HG03558 (cell line): ENCODE measurements at regions not wholly inside any gene's neighbourhood (a gene's known extent, or its start where the extent isn't known, plus 50 kb on each side); places are given as distances from the start of the nearest gene placed in this dataset.
"Not testable (repeated sequence)": the region's sequence is repeated elsewhere in the genome, so short reads cannot be mapped to it uniquely, and the experiment has no call there.

Source experiments
- ATAC-seq: cut with Tn5 transposase; IDR thresholded peaks from one replicate; pipeline ENCODE4 v1.9.1; 2021; ENCODE audit warnings: moderate number of reproducible peaks; ENCODE audit not compliant: unreplicated experiment; ENCODE audit errors: extremely low read depth

- ATAC-seq: no peak
Measured at GRCh38 chr20:11502671-11503070, 415.0 kb upstream of the BTBD3 start.

- no peak for ATAC-seq
Measured at GRCh38 chr20:11509776-11510175, 407.9 kb upstream of the BTBD3 start.

DNA sequence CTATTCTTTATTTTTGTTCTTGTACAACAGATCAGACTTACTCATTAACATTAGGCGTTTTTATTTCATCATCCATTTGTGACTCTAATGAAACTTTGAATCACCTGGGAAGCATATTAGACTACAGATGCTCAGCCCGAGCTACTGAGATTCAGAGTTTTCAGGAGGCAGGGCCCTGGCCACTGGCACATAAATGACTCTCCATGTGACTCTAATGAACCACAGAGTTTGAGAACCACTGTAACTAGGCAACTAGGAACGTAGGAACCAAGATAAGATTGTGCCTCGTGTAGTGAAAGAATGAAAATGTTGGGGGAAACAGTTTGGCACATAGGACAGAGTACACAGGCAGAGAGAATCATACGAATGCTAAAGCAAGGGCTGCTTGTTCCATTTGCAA is 405.9 kb upstream of the BTBD3 start:
- ATAC-seq: no peak

- not testable (repeated sequence) for ATAC-seq
Measured at GRCh38 chr20:11513241-11513745, 404.4 kb upstream of the BTBD3 start.

DNA sequence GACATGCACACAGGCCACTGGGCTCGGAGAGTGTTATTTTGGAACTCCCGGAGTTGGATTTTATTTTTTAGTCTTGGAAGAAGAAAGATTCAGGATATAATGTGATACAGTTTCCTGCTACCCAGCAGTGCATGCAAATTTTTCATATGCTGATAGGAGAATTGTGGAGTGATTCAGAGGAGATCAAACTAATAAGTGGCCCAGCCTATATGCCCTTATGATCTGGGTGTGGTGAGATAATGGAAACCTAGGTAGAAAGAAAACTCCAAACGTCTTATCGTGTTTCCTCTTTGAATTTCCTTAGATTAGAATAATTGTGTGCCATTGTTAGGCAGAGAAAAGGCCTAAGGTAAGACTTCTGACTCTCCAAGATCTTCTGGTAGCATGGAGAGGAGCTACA is 401.2 kb upstream of the BTBD3 start:
- ATAC-seq: no peak

DNA sequence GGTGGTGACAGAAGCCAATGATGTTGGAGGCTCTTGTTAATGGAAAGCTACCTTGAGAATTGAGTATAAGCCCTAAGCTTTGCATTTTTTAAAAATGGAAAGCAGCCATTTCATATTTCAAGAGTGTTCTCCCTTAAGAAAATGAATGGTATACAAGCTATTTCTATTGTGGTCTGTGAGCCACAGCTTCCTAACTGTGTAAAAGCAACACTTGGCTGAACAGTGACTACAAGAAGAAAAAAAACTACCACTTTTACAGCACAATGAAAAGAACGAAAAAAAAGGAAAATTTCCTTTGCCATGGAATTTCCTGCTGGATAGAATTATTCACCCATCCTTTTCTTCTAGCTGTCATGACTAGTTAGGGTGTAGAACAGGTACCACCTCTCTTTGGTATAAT is 397.1 kb upstream of the BTBD3 start:
- no peak for ATAC-seq

DNA sequence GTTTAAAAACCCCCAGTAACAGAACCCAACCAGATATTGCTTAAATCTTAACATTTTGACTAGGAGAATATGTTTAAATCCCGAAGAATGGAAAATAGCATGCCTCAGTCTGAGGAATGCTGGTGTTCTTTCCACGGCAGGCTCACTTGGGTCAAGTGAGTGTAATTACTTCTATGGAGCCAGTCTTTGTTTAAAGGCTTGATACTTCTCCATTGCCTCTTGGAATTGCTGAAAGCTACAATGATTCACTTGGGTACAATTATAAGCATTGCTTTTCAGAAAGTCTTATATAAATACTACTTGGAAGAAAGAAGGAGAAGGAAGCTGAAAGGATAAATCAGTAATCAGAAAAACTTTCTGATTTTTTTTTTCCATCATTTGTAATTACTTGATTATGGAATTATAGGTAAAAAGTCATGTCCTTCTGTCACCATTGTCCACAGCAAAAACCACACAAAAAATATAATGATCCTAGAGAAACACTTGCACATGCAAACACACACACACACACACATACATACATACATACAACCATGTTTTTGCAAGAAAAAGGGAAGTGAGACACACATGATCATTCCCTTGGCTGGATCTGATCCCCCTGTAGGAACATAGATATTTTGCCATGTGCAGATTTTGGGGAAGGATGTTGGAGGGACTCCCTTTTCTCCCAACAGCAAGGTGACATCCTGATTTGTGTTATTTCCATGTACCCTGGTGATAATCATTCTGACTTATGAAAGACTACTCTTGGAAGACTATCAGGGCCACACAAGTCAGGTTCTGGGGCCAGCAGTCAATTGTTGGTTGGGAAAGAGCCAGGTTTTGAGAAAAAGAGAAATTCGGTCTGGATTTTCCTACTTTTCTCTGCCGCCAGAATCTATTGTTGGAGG is 396.0 kb upstream of the BTBD3 start:
- no peak for ATAC-seq

DNA sequence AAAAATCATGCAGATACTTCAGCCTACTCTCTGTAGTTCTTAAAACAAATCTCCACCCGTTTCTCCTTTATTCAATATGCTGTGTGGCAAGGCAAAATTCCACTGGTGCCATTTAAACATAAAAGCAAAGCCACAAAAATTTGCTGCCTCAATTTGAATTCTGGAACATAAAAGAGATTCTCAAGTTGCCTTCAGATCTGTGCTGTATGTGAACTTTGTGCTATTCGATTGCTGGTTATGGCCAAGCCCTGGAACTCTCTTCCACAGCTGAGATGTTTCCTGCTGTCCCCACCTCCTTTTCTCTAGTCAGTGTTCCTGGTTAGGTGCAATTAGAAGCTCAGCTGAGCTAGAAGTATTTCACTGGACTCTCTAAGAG is 395.3 kb upstream of the BTBD3 start:
- no peak for ATAC-seq

DNA sequence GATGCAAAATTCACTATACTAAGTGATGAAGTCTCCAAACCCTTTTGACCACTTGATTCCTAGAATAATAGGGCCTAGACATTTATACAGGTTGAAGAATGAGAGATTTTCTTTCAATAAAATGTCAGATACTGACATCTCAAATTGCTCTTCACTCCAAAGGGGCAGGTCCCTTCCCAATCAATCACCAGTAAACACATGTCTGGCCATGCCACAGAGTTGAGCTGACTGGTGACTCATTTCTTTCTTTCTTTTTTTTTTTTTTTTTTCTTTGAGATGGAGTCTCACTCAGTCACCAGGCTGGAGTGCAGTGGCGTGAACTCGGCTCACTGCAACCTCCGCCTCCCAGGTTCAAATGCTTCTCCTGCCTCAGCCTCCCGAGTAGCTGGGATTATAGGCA is 388.6 kb upstream of the BTBD3 start:
- no peak for ATAC-seq

- ATAC-seq: no peak
Measured at GRCh38 chr20:11537032-11537431, 380.7 kb upstream of the BTBD3 start.

- no peak for ATAC-seq
Measured at GRCh38 chr20:11539450-11539849, 378.2 kb upstream of the BTBD3 start.

GRCh38 chr20:11540558-11540957 is 377.1 kb upstream of the BTBD3 start:
- no peak for ATAC-seq

DNA sequence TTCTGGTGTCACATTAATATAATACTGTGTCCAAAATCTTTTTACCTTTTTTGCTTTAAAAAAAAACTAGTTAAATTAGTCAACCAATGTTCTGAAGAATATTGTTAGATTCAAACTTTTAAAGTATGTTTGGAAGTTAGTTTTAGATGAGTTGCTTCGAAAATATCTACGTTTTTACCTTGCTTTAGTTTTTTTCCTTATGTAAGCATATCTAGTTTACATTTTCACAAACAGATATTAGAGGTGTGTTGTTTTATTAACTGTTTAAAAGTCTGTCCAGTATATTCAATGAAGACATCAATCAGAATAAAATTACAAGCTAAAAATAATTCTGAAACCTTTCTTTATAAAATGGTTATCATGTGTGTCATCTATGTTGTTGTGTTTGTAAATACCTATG is 375.0 kb upstream of the BTBD3 start:
- ATAC-seq: no peak

DNA sequence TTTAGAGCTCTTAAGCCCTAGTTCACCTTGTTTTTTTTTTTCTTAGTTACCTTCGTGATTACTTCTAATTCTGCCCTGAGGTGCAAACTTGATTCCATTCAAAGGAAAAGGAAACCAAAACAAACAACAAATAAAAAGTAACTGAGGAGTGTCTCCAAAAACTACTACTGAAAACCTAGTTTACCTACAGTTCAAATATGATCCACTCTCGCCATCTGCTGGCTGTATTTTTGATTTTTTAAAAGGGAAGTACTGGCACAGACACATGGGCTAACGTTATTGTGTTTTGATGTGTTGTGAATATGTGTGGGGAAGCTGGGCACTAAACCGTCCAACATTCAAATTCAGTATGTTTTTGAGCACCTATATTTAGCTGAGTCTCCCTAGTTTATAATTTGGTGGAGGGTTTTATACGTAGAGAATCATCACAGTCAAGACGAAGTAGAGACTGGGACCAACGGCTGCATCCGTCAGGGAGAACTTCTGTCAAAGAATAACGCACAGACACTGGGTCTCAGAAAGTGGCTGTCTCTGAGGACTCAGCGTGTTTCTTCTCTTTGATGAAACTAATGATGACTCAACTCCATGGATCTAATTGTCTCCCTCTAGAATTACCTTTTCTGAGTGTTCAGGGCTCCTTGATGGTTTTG is 373.5 kb upstream of the BTBD3 start:
- ATAC-seq: no peak

DNA sequence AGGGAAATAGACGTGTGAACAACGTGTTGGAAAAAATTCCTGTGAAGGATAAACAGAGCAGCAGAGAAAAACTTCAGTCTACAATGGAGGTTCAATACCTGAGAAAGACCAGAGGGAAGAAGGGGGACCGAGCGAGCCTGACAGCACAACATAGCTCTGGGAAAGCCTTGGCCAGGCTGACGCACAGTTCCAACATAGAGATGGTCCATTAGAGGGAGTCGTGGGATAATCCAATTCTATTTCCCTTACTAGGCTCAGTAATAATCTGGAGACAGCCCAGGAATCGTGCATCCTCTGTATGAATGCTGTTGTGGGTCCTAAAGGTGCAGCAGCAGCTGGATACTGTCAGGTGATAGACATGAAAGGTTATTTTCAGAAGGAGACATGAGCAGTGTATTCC is 370.8 kb upstream of the BTBD3 start:
- no peak for ATAC-seq

- no peak for ATAC-seq
Measured at GRCh38 chr20:11549172-11550103, 368.3 kb upstream of the BTBD3 start.

GRCh38 chr20:11550657-11551338 is 366.9 kb upstream of the BTBD3 start:
- no peak for ATAC-seq

DNA sequence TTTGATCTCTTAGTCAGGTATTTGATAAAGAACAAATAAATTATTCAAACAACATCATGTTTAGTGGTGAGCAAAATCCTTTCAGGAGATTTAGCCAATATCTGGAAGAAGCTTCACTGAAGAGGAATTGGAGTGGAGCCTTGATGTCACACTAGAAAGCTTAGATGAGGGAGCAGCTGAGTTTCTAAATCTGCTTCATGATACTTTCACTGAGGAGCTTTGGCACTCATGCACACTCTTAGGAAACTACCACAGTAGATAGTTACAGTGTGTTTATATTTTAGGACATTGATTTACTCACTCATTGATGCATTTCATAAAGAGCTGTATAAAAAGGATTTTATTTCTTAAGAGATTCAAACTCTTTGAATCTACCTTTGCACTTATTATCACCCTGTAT is 366.2 kb upstream of the BTBD3 start:
- ATAC-seq: no peak

GRCh38 chr20:11553603-11554002 is 364.1 kb upstream of the BTBD3 start:
- no peak for ATAC-seq

DNA sequence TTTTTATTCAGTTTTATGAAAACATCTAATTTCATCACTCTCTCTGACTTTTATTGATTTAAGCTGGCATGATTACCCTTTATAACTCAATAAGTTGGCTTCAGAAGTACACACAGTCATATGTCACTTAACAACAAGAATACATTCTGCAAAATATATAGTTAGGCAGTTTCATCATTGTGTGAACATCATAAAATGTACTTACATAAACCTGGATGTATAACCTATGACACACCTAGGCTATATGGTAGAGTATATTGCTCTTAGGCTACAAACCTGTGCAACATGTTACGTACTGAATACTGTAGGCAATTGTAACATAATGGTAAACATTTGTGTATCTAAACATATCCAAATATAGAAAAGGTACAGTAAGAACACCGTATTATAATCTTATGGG is 362.2 kb upstream of the BTBD3 start:
- no peak for ATAC-seq
